ENCODE measurements at regions not wholly inside any gene's neighbourhood (a gene's known extent, or its start where the extent isn't known, plus 50 kb on each side); places are given as distances from the start of the nearest gene placed in this dataset.

DNA sequence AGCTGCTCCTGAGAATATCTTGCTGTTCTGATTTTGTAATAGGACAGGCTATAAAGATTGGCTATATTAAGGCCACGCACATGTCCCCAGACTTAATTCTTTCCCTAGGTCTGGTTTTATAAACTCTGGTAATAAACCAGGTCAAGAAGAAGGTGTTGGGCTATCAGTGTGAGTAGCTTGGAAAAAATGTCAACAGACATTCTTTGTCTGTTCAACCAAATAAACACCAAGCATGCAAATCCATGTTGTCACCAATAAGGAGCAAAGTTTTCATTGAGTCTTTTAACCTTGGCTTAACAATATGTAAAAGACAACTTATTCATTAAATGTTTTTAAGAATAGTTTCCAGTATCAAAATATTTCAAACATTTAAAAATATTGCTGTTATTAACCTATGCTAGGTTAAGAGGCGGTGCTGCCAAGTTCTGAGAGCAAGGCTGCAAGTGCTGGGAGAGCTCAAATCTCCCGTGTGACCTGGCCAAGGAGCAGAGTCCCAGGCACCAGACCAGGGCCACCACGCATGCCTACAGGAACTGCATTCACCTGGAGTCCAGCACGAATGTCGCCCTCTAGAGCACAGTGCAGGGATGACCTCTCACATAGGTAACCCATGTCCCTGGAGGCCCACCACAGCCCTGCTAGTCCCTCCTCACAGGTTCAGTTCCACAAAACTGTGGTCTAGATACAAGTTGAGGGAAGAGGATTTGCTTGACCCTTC lies 120.5 kb upstream of the POU3F3 start:
- DNase-seq: no peak

DNA sequence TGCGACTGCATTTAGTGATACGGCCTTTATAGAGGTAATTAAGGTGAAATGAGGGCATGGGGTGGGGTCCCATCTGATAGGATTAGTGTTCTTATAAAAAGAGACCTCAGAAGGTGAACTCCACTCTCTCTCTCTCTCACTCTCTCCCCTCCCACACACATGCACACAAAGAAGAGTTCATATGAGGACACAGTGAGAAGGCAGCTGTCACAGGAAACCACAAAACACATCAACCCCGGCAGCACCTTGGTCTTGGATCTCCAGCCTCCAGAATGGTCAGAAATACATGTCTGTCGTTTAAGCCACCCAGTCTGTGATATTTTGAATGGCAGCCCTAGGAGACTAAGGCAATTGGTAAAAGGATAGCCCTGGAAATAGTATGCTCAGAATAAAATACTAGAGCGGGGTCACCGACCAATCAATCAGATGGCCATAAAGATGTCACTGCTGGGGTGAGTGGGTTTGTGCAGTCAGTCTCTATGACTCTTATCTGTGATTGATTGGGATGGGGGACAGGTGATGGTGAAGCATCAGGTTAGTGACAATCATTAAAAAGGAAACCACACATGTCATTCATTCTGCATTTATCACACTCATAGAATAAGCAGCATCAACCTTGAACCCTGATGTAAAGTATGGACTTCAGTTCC lies 118.9 kb upstream of the POU3F3 start:
- DNase-seq: no peak

DNA sequence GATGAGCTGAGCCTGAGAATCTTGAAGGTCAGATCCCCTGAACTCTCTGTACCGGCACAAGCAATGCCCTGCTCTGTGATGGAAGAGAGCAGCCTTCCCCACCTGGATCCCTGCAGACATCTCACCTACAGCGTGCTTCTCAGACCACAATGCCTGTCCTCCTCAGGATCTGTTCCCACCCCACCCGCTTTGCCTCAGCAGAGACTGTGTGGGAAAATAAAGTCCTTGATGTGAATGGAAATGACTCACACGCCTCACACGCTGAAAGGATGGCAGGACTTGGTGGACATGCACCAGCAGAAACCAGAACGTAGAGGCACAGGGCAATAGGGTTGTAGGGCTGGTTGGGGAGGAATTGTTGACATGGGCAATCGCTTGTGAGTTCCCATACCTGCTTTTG lies 117.9 kb upstream of the POU3F3 start:
- DNase-seq: no peak

DNA sequence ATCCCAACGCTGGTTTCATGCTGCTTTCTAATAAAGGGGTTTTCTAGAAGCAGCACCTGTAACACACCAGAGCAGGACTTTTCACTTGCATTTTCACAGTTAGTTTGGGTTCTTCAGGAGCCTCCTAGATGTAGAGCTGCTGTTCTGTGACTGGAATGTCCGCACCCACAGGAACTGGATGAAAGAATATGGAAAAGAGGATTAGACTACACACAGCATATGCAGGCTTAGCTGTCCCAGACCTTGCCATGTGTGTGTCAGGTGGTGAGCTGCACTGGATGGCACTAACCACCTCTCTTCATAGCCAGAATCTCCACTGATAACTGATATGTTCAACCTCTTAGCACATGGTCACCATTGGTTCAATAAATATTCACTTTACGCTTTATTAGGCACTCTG lies 112.1 kb upstream of the POU3F3 start:
- no peak for DNase-seq

DNA sequence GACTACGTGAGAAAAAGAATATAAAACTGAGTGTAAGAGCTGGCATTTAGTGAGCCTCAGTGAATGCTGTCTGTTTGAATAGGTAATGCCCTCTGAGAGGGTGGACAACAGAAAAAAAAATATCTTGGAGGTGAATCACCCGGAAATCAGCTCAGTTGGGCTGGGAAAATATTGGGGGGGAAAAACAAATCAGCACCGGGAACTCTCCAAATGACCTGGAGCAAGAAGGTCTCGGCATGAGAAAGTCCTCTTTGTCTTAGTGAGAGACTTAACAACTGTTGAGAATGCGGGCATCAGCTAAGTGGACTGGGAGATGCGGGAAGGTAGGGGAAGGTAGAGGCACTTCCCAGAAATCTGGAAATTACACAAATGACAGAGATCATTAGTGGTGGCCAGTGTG lies 109.4 kb upstream of the POU3F3 start:
- DNase-seq: no peak

DNA sequence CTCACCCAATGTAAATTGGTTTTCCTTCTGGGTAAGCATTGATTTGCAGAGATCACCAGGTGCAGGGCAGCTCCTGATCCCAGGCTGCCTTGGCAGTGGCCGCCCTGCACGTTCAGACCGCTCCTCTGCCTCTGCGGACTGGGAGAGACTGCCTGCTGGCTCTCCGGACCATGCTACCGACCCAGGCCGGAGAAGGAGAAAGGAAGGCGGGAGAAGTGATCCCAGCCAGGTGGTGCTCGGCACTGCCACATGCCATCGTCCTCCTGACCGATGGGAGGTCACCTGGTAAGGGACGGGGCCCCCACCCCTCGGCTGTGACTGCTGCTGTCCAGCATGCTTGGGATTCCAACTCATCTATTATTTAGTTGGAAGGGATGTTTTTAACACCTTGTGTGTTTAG lies 108.1 kb upstream of the POU3F3 start:
- no peak for DNase-seq

DNA sequence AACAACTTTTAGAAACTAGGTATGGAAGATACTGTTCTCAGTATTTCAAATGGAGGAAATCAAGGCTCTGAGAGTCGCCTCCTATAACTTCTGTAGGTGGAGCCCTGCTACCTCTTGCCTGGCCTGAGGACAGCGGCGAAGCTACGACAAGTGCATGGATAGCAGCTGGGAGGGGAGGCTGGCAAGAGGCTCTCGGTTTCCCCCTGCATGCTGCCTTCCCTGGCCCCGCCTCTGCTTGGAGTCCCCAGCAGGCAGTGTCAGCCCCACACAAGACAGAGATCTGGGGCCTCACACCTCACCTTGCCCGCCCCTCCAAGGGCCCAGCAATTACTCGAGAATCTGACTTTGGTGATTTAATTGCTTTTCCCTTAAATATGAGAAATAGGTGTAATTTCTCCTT lies 107.6 kb upstream of the POU3F3 start:
- DNase-seq: no peak

DNA sequence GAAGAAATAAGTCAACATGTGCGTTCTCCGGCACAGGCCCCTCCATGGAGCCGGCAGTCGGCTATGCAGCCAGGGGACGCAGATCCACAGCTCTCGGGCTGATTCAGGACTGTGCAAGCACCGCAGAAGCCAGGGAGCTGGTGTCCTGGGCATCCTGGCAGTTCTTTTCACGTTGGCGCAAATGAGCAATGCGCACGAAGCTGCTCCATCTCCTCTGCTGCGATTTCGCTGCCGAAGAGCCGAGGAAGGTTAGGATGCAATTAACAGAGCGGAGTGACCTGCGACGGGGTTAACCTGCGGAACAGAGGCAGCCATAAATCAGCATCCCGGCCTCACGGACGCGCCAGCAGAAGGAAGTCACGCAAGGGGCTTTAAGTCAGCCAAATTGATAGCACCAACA lies 107.1 kb upstream of the POU3F3 start:
- no peak for DNase-seq

DNA sequence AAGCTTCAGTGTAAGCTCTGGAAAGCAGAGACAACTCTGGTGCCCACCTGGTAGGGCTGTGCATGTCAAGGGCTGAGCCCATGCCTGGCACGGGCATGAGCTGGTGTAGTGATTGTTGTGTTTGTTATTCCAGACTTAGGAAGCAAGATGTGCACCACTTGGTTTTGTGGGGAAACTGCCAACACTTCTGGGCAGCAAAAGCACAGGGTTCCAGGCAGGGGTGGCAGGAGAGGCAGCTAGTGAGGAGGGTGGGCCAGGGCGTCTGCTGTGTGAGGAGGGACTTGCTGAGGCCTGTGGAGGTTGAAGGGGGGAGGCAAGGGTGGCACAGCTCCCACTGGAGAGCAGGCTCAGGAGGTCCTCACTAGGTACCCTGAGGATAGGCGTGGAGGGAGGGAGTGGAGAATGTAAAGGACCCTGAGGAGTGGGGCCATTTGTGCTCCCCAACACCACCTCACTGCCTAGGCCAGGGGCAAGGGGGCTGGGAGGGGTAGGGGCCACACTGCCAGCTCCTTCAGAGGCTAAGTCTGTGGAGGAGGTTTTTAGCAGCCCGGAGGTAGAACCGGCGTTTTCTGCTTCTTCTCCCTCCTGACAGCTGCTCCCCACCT lies 104.0 kb upstream of the POU3F3 start:
- no peak for DNase-seq

DNA sequence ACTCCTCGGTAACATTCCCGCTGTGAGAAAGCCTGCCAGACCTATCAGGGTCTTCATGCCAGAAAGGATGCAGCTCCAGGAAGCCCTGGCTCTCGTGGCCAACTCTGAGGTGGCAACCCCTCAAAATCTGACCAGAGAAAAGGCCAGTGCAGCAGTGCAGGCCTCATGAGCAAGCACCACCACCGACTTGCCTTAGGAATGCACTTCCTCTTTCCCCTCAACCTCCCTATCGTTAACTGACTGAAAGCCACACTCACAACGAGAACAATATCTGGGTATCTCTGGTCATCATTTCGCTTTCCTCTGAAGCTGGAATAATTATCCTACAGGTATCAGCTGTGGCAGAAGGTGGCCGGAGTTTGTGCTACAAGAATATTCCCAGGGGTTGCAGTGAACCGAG lies 101.4 kb upstream of the POU3F3 start:
- DNase-seq: no peak

DNA sequence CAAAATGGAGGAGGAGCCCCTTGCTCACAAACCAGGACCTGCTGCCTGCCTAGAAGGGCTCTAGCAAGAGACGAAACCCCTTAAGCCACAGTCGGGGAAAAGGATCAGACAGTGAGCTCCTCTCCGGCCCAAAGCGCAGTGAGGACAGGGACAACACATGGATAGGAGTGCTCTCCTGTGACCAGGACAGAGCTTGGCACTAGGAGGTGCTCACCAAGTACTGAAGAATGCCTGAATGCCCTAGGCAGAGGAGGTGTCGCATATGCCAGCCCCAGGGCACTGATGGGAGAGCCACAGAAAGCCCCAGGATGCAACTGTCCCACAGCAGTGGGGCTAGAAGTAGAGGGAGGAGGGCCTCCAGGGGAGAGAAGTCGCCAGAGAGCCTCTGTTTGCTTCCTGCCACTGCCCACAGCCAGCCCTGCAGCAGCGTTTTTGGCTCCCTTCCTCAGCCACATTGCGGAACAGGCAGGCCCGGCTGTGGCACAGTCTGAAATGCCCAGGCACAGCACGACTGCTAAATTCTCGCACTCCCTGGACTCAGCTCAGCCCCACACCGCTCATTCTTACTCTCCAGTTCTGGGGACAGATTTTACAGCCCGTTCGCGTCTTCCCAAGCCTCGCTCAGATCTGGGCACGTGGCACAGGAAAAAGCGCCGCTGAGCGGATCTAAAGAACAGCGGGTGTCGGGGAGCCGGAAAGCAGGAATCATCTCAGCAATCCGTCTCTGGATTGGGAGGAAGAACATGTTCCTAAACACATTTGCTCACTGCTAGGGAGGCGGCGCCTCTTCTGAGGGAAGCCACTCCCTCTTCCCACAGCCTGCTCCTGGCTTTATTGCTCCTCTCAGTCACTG lies 98.7 kb upstream of the POU3F3 start:
- no peak for DNase-seq

DNA sequence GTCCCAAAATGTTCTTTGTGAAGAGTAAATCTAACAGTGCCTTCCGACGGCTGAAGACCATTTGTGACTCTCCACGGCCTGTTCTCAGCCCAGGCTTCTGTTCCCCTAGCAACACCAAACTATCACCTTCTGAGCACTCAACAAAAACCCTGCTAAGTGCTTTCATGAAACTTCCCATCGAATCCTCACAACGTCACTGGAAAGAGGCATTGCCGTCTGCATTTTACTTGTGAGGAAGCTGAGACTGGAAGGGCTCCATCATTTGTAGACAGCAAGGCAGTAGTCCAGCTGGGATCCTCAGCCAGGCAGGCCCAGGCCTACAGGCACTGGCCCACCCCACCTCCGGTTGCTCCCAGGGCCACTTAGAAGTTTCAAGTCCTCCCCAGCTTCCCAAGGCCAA lies 97.8 kb upstream of the POU3F3 start:
- no peak for DNase-seq

DNA sequence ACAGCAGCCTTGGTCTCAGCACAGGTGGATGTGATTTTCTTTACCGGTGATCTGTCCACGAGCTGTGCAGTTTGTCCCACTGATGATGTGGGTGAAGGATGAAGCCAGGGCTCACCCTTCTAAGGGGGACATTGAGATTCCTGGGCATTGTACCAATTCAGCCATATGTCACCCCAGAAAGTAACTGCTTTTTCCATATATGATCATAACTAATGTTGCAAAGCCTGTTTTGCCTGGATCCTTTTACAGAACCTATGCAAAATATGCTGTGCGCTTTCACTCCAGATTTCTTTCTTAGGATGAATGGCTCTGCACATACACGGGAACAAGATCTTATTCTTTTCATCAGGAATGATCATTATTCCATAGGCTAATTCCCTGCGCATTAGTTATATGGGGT lies 96.9 kb upstream of the POU3F3 start:
- DNase-seq: no peak

DNA sequence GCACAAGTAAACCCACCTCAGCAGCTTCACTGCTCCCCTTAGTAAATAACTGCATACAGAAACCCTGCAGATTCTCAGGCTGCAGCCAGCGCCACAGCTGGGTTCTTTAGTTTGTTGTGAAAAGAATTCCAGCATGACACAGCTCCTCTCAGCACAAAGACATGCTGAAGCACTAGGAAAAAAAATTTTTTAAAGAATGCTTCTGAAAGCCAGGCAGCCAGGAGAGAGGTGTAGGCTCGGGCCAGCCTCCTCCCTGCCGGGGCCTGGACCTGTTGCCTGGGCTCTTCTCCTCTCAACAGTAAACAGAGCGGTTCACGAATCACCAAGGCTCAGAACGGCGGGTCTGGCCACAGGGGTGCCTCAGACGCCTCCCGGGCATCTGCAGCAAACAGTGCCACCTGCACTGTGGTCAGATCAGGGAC lies 95.7 kb upstream of the POU3F3 start:
- no peak for DNase-seq

DNA sequence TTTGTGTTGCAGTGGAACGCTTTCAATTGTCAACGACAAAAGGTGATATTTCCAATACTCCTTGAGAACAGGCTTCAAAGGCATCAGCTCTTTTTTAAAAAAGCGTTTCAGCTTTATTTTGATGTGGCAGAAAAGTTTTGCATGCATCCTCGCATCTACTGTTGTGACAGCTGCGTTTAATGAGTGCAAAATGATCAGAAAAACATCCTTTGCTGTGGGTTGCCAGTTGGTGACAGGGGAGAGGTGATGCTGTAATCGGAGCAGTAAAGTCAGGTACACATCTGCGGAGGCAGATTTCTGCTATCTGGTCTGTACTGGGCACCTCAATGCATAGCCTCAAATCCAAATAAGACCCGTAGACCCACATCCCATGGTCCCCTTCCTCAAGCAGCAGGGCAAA lies 91.9 kb upstream of the POU3F3 start:
- no peak for DNase-seq

DNA sequence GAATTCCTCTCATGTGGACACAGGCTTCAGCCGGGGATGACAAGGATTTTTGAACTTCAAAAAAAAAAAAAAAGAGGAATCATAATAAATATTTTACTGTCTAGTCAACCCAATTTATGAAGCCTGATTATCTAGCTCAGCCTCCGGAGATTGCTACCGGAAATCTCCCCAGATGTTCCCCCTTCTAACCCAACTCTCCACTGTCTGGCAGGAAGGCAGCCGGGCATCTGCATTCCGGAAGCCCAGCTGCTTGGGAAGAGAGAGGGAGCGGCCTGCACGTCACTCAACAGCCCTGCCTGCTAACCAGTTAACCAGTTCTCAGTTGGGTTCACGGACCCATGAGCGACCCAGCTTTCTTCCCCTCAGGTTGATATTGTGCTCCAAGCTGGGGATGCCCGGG lies 87.2 kb upstream of the POU3F3 start:
- no peak for DNase-seq

DNA sequence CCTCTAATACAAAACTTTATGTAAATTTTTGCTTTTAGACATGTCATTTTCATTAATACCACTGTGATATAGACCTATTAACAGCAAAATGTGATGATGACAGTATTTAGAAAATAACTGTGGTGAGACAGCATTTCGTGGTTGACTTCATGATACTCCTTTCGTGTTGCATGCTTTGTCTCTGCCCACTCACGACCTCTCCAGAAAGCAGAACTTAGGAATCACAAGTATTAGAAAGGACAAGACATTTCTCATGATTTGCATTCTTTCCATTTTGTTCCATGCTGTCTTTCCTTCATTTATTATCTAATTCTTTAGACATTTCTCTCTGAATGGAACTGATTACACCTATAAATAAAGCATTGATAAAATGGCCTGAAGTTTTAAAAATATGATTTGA lies 85.2 kb upstream of the POU3F3 start:
- DNase-seq: no peak

DNA sequence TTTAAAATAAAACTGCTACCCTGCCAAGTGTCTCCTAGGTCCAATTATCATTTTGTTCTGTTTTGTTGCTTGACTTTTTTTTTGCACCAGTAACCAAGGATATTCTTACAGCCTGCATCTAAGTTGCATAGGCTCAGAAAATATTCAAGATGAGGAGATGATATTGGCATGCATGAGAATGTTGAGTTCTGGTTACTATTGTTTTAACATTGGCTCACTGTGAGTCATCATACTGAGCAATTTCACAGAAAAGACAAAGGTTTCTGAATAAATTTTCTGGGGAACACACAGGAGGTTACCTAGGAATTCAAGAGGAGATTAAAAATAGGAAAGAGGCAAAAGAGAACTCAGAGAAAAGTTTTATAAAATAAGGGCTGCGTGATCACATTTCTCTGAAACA lies 84.8 kb upstream of the POU3F3 start:
- DNase-seq: no peak

DNA sequence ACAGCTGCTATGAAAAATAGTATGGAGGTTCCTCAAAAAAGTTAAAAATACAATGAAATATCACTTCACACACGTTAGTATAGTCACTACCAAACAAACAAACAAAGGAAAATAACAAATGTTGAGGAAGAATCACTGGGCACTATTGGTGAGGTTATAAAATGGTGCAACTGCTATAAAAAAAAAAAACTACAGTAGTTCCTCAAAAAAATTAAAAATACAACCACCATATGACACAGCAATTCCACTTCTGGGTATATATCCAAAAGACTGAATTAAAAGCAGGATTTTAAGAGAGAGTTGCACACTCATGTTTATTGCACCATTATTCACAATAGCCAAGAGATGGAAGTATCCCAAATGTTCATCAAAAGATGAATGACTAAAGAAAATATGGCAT lies 80.9 kb upstream of the POU3F3 start:
- DNase-seq: no peak

DNA sequence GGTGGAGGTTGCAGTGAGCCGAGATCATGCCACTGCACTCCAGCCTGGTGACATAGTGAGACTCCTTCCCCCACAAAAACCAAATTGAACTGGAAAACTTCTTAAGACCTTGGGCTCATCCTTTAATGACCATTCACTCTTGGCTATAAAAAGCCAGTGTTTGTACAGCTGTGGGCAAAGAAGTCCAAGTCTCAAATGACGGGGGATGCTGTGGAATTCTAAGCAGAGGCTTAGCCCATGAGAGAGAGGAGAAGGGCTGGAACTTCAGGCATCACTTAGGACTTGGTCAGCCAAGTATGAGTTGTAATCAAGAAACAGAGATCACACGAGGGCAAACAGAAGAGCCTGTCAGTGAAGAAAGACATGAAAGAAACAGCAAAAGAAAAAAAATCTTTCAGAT lies 79.3 kb upstream of the POU3F3 start:
- DNase-seq: no peak

DNA sequence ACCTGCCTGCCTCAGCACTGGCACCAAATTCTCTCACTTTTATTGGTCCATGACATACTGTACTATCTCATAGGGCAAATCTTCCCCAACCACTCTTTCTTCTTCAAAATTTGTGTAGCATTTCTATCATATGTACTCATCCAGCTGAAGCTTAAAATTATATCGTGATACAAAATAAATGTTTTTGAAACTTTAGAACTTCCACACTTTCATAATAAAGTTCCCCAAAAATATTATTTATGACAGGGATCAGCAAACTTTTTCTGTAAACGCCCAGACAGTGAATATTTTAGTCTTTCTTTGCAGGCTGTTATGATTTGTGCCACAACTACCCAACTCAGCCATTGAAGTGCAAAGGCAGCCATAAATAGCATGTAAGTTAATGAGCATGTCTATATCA lies 76.2 kb upstream of the POU3F3 start:
- DNase-seq: no peak

DNA sequence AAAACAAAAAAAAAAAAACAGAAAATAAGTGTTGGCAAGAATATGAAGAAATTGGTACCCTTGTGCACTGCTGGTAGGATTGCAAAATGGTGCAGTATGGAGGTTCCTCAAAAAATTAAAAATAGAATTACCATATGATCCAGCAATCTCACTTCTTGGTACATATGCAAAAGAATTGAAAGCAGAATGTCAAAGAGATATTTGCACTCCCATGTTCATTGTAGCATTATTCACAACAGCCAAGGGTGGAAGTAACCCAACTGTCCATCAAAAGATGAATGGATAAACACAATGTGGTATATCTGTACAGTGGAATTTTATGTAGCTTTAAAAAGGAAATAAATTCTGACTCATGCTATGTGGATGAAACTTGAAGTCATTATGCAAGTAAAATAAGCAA lies 72.8 kb upstream of the POU3F3 start:
- DNase-seq: no peak

DNA sequence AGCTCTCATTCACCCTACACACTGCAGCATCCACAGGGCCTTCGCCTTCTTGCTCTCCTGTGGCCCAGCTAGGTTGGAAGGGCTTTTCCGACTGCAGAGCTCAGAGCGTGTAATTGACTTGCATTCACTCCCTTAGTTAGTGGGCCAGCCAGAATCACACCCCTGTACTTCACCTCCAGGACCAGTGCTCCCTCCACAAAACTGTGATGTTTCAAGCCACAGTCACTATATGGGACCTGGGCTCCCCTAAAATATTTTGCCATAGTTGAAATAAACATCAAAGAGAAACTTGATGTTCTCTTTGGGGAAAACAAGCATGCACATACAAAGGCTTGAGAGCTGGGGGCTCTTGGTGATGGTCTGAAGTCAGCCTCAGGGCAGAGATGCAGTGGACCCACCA lies 69.7 kb upstream of the POU3F3 start:
- no peak for DNase-seq

DNA sequence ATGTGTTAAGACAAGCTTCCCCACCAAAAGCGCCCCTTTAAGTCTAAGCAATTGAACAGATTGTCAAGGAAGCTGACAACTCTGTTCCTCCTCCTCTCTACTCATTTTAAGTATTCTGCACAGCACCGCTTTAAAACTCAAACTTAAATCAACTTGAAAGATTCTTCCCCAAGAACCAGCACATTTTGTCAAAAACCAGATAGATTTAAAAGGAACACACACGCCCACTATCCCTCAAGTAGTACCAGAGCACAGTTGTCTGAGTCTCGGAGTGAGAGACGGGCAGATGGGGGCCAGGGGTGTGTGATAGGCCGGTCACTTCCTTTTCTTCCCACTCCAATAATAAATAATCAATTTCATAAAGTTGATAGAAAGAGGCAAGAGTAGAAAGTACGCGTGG lies 67.7 kb upstream of the POU3F3 start:
- DNase-seq: no peak
